ENCODE measurements at regions not wholly inside any gene's neighbourhood (a gene's known extent, or its start where the extent isn't known, plus 50 kb on each side); places are given as distances from the start of the nearest gene placed in this dataset.
"Not testable (repeated sequence)": the region's sequence is repeated elsewhere in the genome, so short reads cannot be mapped to it uniquely, and the experiment has no call there.

DNA sequence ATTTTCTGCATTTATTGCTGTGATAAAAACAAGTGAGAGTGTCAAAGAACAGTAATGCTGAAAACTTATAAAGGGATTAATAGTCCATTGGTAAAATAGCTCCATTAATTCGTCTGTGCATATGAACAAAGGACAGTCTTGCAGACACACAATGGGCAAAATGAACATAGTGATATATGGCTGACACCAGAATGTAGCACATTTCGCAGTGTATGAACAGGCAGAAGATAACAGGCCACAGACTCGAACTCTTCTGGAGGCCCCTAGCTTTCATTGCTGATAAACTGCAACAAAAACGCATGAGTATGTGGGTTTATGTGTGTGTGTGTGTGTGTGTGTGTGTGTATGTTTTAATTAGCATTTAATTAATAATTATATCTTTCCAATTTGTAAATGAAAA lies 354.8 kb downstream of the TAF11L14 start:
- H3K27ac Mint-ChIP-seq: no peak overlapping the region
- no peak overlapping the region for H3K4me3 Mint-ChIP-seq
- no peaks in the 10 kb centered on the region for H3K27me3 Mint-ChIP-seq
- DNase-seq: no peak
- no peaks in the 10 kb centered on the region for H3K36me3 Mint-ChIP-seq
- no peaks in the 10 kb centered on the region for H3K9me3 Mint-ChIP-seq
- no peaks in the 10 kb centered on the region for H3K4me1 Mint-ChIP-seq

DNA sequence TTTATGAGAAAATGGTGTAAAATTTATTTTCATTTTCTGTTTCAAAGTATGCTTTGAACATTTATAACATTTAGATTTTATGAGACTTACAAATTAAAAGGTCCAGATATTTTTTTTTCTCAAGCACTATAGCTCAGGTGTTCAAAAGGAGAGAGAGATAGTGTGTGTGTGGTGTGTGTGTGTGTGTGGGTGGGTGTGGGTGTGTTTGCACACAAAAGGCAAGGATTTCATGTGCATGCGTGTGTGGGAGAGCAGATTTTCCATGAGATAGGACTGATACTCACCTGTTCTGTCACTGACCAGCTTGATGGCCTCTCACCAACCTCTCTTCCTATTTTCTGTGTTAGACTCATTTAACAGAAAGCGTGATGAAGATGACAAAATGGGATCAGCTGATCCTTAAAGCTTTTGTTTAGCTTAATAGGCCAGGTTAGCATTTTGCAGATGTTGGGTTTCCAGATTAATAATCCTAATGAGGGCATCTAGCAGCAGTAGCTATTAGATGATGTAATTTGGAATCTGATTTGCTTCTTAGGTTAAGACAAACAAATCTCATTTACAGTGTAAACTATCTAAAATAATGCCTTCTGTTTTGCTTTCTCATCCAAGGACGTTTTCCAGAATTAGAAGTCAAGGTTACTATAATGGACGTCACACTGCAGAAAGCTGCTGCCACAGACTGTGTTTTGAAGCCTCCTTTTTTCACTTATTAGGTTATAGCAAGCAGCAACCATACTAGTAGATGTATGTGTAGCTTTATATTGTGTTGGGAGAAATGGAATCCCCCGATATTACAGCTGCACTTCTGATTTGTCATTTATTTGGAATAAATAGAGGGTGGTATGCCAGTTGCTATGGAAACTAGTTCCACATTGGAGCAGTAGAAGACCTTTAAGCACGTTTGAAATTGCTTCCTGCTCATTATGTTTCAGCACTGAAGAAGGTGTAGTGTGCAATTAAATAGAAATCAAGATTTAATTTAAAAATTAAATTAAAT lies 355.6 kb downstream of the TAF11L14 start:
- H3K27me3 Mint-ChIP-seq: no peaks in the 10 kb centered on the region
- H3K4me1 Mint-ChIP-seq: no peaks in the 10 kb centered on the region
- no peak for DNase-seq
- no peak overlapping the region for H3K27ac Mint-ChIP-seq
- no peaks in the 10 kb centered on the region for H3K9me3 Mint-ChIP-seq
- no peaks in the 10 kb centered on the region for H3K36me3 Mint-ChIP-seq
- H3K4me3 Mint-ChIP-seq: no peak overlapping the region

DNA sequence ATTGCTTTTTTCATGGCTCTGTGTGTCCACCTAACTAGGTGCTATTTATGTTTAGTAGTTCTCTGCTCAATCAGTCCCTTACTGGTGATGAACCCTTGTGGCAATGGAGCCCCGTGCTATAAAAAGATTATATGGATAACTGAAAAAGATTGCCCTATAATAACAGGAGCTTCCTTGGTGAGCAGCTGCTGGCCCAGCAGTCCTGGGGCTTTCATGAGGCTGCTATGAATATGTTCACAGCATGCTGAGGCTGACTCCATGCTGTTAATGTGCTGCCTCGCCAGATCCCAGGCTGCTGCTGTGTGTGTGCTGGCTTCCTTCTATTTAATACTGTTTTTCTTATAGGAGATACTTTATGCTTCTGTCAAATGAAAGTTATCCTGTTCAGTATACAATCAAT lies 357.5 kb downstream of the TAF11L14 start:
- H3K4me1 Mint-ChIP-seq: no peaks in the 10 kb centered on the region
- no peak for DNase-seq

DNA sequence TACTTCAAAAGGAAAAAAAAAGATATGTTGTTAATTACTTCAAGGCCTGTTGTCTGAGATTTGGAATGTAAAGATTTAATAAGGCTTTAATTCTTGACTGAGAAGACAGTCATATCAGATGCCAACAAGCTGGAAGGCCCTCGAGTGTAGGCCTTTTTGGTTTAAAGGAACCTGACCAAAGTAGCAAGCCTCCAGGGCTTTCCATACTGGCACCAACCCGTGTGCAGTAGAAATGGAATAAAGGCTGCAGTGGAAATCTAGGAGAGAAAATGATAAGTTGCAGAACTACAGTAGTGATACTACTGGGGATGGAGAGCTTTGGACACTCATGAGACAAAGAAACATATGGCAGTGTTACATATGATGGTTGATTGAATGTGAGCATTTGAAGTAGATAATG lies 358.0 kb downstream of the TAF11L14 start:
- Mint-ChIP-seq H3K27ac (no peak overlapping the region), H3K4me1 (no peaks in the 10 kb centered on the region), H3K36me3 (no peaks in the 10 kb centered on the region), H3K4me3 (no peak overlapping the region), H3K9me3 (no peaks in the 10 kb centered on the region), H3K27me3 (no peaks in the 10 kb centered on the region)
- no peak for DNase-seq

More for the DNA sequence above, 357.5 kb downstream of the TAF11L14 start:
- no peaks in the 10 kb centered on the region for H3K36me3 Mint-ChIP-seq
- no peaks in the 10 kb centered on the region for H3K9me3 Mint-ChIP-seq
- H3K27me3 Mint-ChIP-seq: no peaks in the 10 kb centered on the region
- H3K27ac Mint-ChIP-seq: no peak overlapping the region
- H3K4me3 Mint-ChIP-seq: no peak overlapping the region

DNA sequence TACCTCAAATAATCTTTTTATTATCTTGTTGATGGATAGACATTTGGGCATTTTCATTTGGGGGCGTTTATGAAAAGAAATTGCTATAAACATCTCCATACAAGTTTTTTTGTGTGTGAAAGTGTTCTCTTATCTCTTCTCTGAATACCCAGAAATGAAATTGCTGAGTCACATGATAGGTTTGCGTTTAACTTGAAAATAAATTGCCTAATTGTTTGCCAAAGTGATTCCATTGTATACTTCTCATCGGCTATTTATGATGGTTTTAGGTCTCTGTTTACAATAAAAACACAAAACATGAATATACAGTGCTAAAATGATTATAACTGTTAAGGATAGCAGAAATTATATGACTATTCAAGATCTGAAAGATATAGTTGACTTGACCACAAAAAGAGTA lies 361.7 kb downstream of the TAF11L14 start:
- H3K27ac Mint-ChIP-seq: no peak overlapping the region
- no peak overlapping the region for H3K4me3 Mint-ChIP-seq
- H3K9me3 Mint-ChIP-seq: no peaks in the 10 kb centered on the region
- DNase-seq: no peak
- H3K36me3 Mint-ChIP-seq: no peaks in the 10 kb centered on the region
- H3K4me1 Mint-ChIP-seq: no peaks in the 10 kb centered on the region
- H3K27me3 Mint-ChIP-seq: no peaks in the 10 kb centered on the region

DNA sequence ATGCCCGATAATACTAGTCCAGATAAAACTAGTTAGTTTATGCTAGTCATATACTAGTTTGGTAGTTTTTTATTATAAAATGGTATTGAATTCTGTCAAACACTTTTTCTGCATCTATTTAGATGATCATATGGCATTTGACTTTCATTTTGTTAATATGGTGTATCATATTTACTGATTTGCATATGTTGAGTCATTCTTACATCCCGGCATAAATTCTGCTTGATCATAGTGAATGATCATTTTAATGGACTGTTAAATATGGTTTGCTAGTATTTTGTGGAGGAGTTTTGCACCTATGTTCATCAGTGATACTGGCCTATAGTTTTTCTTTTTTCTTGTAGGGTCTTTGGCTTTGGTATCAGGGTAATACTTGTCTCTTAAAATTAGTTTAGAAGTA lies 365.6 kb downstream of the TAF11L14 start:
- Mint-ChIP-seq H3K27ac (no peak overlapping the region), H3K36me3 (no peaks in the 10 kb centered on the region), H3K4me3 (no peak overlapping the region), H3K27me3 (no peaks in the 10 kb centered on the region), H3K4me1 (no peaks in the 10 kb centered on the region), H3K9me3 (no peaks in the 10 kb centered on the region)
- no peak for DNase-seq

DNA sequence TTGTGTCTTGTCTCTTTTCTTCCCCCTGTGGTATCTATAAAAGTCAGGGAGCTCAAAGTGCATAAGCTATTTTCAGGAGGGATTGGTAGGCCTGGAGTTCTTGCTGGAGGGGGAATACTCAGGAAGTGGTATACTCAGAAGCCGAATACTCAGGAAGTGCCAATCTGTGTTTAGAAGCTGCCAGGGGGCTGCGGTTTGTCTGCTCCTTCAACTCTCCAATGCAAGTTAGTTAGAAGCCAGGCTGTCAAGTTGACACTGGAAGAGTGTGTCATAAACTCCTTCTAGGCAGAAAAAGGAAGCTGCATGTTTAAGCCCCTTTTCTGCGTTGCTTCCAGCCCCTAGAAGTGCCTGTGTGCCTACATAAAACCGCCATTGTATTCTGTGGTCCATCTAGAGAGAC lies 366.5 kb downstream of the TAF11L14 start:
- H3K27ac Mint-ChIP-seq: no peak overlapping the region
- H3K9me3 Mint-ChIP-seq: peaks cover 4% of the 10 kb centered on the region
- no peaks in the 10 kb centered on the region for H3K4me1 Mint-ChIP-seq
- no peaks in the 10 kb centered on the region for H3K27me3 Mint-ChIP-seq
- no peak for DNase-seq
- H3K4me3 Mint-ChIP-seq: no peak overlapping the region
- H3K36me3 Mint-ChIP-seq: no peaks in the 10 kb centered on the region

DNA sequence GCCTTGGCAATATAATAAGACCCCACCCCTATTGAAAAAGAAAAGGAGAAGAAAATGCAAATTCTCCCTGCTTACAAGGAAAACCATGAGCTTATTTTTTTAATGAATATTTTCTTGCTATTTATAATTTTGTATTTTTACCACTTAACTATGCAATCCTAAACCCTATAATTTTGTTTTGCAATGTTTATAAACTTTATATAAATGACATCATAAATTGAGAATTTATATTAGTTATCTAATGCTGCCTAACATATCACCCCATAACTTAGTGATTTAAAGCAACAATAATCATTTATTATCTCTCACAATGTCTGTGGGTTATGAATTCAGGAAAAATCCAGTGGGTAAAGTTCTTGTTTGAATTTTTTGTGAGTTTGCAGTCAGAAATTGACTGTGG lies 369.1 kb downstream of the TAF11L14 start:
- Mint-ChIP-seq H3K4me1 (no peaks in the 10 kb centered on the region), H3K9me3 (peaks cover 5% of the 10 kb centered on the region), H3K27me3 (no peaks in the 10 kb centered on the region), H3K36me3 (no peaks in the 10 kb centered on the region), H3K4me3 (no peak overlapping the region), H3K27ac (no peak overlapping the region)
- no peak for DNase-seq

DNA sequence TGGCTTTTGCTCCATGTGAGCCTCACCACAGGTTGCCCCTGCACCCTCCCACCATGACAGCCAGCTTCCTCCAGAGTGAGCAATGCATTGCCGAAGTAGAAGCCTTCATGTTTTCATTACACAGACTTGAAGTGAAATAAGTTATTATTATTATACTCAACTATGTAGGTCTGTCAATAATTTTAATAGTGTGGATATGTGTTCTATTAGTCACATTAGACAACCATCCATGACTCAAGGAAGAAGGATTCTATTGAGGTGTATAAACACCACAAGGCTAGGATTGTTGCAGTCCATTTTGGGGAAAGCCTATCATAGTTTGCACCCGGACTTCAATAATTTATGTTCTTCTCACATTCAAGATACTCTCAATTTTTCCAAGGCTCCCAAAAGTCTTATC lies 369.5 kb downstream of the TAF11L14 start:
- no peak for DNase-seq
- H3K4me1 Mint-ChIP-seq: no peaks in the 10 kb centered on the region
- H3K9me3 Mint-ChIP-seq: peaks cover 5% of the 10 kb centered on the region
- H3K27ac Mint-ChIP-seq: no peak overlapping the region
- no peak overlapping the region for H3K4me3 Mint-ChIP-seq
- H3K36me3 Mint-ChIP-seq: no peaks in the 10 kb centered on the region
- H3K27me3 Mint-ChIP-seq: no peaks in the 10 kb centered on the region

DNA sequence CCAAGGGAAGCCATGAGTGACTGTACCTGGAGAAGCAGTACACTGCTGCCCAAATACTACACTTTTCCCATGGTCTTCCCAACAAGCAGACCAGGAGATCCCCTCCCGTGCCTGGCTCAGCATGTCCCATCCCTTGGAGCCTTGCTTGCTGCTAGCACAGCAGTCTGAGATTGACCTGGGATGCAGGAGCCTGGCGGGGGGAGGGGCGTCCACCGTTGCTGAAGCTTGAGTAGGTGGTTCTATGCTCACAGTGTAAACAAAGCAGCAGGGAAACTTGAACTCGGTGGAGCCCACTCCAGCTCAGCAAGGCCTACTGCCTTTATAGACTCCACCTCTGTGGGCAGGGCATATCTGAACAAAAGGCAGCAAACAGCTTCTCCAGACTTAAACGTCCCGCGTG lies 372.0 kb downstream of the TAF11L14 start:
- not testable (repeated sequence) for H3K9me3 Mint-ChIP-seq, H3K4me1 Mint-ChIP-seq, H3K27ac Mint-ChIP-seq, DNase-seq, H3K27me3 Mint-ChIP-seq, H3K4me3 Mint-ChIP-seq, H3K36me3 Mint-ChIP-seq

DNA sequence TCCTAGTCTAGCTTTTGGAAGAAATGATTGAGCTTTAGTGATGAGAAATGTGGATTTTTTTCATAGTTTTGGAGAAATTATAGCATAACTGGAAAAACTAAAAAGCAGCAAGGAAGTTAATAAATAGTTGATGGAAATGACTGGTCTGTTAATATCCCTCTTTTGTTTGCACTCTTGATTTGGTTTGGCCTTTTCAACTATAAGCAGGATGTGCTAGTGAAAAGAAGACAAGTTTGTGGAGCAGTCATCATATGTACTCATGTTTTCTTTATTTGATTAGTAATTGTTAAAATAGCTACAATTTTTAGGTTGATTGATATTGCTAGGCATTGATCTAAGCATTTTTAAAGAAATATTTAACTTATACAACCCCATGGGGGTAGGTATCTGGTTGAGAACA lies 374.7 kb downstream of the TAF11L14 start:
- Mint-ChIP-seq H3K4me3 (no peak overlapping the region), H3K4me1 (no peaks in the 10 kb centered on the region), H3K36me3 (no peaks in the 10 kb centered on the region), H3K27me3 (no peaks in the 10 kb centered on the region), H3K27ac (no peak overlapping the region), H3K9me3 (peaks cover 5% of the 10 kb centered on the region)
- no peak for DNase-seq

DNA sequence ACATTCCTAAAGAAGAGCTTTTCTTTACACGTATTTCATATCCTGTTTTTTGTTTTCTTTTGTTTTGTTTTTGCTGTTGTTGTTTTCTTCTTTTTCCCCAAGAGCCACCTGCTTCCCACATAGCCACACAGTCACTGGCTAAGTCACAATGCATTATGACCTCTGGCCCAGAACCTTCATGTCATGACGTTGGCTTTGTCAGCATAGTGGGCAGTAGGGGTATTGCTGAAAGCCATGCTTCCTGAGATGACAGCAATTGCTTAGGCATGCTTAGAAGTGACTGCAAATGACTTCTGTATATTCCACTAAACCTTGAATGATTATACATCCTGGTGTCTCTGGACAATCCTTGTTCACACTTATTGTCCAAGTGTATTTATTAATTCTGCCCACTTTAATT lies 375.8 kb downstream of the TAF11L14 start:
- Mint-ChIP-seq H3K4me1 (no peaks in the 10 kb centered on the region), H3K27ac (no peak overlapping the region), H3K4me3 (no peak overlapping the region), H3K9me3 (peaks cover 5% of the 10 kb centered on the region), H3K27me3 (no peaks in the 10 kb centered on the region), H3K36me3 (no peaks in the 10 kb centered on the region)
- DNase-seq: no peak

DNA sequence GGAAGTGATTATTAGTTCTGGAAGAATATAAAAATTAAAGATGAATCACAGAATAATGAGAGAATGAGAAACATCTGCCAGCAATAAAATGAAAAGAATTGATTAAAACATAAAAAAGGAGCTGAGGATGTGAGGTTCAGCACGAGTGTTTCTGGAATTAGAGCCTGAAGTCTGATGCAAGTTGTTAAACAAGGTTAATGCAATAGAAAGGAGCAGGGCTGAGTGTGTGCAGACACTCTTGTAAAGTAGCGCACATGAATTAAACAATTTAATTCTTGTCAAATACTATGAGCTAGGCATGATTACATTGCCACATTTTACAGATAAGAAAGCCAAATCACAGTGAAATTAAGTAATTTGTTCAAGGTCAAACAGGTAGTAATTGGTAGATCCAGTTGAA lies 384.2 kb downstream of the TAF11L14 start:
- peaks cover 7% of the 10 kb centered on the region for H3K9me3 Mint-ChIP-seq
- H3K27me3 Mint-ChIP-seq: no peaks in the 10 kb centered on the region
- H3K4me1 Mint-ChIP-seq: no peaks in the 10 kb centered on the region
- DNase-seq: no peak
- H3K36me3 Mint-ChIP-seq: no peaks in the 10 kb centered on the region
- no peak overlapping the region for H3K27ac Mint-ChIP-seq
- H3K4me3 Mint-ChIP-seq: no peak overlapping the region

DNA sequence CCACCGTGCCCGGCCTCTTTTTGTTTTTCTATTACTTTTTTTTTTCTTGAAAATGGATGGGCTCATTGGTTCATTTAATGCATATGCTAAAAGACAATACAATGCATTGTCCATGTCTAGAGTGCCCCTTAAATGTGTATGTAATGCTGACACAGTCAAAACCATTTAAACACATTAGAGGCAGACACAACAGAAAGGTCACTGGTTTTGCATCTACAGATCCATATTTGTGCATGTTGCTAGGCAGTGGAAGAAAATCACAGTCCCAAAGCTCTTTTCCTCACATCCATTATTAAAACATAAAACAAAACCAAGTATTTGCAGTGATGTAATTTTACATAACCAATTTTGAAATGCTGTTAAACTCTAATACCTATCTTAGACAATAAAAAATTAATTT lies 389.0 kb downstream of the TAF11L14 start:
- H3K27ac Mint-ChIP-seq: no peak overlapping the region
- H3K27me3 Mint-ChIP-seq: no peaks in the 10 kb centered on the region
- no peaks in the 10 kb centered on the region for H3K36me3 Mint-ChIP-seq

DNA sequence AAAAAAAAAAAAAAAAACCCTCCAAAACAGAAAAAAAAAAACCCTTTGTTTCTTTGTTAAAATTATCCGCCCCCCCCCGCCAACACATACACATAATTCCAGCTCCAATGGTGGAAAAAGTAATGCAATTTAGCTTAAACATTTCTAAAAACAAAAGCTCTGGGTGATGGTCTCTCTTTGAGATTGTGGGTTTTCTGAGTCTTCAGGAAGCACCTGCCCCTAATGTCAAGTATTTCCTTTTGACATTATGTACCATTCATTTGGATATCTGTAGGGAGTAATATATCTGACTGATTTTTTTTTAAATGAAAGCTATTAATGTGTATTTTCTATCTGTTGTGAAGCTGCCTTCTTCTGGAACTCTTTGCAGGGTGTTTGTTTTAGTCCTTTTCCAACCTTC lies 389.7 kb downstream of the TAF11L14 start:
- no peak for DNase-seq
- no peaks in the 10 kb centered on the region for H3K27me3 Mint-ChIP-seq
- no peak overlapping the region for H3K27ac Mint-ChIP-seq
- no peaks in the 10 kb centered on the region for H3K4me1 Mint-ChIP-seq
- no peak overlapping the region for H3K4me3 Mint-ChIP-seq
- H3K9me3 Mint-ChIP-seq: peaks cover 6% of the 10 kb centered on the region
- H3K36me3 Mint-ChIP-seq: no peaks in the 10 kb centered on the region

More for the DNA sequence above, 389.0 kb downstream of the TAF11L14 start:
- no peak for DNase-seq
- no peak overlapping the region for H3K4me3 Mint-ChIP-seq
- no peaks in the 10 kb centered on the region for H3K4me1 Mint-ChIP-seq
- H3K9me3 Mint-ChIP-seq: peaks cover 8% of the 10 kb centered on the region

DNA sequence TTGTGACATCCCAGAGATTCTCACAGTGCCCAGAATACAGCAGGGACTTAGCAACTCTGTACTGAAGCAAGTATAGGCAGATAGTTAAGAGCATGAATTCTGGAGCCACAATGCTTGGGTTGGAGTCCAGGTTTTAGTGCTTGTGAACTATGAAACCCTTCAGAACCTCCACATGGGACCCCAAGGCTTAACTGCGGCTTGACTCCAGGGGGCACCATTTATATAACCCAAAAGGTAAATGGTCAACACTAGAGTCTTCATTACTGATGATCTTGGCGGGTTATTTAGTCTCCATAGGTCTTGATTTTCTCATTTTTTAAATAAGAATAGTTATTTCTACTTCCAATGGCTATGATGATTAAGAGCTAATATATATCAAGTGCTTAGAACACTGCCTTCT lies 390.3 kb downstream of the TAF11L14 start:
- peaks cover 6% of the 10 kb centered on the region for H3K9me3 Mint-ChIP-seq
- H3K36me3 Mint-ChIP-seq: no peaks in the 10 kb centered on the region
- no peaks in the 10 kb centered on the region for H3K27me3 Mint-ChIP-seq
- H3K4me1 Mint-ChIP-seq: no peaks in the 10 kb centered on the region
- H3K27ac Mint-ChIP-seq: no peak overlapping the region
- no peak for DNase-seq
- no peak overlapping the region for H3K4me3 Mint-ChIP-seq

Measured in activated naive CD8-positive, alpha-beta T cell treated with anti-CD3 and anti-CD28 coated beads for 36 hours (primary cell).